ENCODE measurements at regions not wholly inside any gene's neighbourhood (a gene's known extent, or its start where the extent isn't known, plus 50 kb on each side); places are given as distances from the start of the nearest gene placed in this dataset.

GRCh38 chr13:26919311-26919710, 158.7 kb upstream of the GPR12 start:
- TF ChIP-seq PHF21A (IDR thresholded peaks at IDR 0.05; ENCODE audit: borderline replicate concordance, low read depth): no peak
- TF ChIP-seq, protein P1, sequence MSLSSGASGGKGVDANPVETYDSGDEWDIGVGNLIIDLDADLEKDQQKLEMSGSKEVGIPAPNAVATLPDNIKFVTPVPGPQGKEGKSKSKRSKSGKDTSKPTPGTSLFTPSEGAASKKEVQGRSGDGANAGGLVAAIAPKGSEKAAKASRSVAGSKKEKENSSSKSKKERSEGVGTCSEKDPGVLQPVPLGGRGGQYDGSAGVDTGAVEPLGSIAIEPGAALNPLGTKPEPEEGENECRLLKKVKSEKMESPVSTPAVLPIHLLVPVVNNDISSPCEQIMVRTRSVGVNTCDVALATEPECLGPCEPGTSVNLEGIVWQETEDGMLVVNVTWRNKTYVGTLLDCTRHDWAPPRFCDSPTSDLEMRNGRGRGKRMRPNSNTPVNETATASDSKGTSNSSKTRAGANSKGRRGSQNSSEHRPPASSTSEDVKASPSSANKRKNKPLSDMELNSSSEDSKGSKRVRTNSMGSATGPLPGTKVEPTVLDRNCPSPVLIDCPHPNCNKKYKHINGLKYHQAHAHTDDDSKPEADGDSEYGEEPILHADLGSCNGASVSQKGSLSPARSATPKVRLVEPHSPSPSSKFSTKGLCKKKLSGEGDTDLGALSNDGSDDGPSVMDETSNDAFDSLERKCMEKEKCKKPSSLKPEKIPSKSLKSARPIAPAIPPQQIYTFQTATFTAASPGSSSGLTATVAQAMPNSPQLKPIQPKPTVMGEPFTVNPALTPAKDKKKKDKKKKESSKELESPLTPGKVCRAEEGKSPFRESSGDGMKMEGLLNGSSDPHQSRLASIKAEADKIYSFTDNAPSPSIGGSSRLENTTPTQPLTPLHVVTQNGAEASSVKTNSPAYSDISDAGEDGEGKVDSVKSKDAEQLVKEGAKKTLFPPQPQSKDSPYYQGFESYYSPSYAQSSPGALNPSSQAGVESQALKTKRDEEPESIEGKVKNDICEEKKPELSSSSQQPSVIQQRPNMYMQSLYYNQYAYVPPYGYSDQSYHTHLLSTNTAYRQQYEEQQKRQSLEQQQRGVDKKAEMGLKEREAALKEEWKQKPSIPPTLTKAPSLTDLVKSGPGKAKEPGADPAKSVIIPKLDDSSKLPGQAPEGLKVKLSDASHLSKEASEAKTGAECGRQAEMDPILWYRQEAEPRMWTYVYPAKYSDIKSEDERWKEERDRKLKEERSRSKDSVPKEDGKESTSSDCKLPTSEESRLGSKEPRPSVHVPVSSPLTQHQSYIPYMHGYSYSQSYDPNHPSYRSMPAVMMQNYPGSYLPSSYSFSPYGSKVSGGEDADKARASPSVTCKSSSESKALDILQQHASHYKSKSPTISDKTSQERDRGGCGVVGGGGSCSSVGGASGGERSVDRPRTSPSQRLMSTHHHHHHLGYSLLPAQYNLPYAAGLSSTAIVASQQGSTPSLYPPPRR (CRISPR knock-in tag; IDR thresholded peaks at IDR 0.05; ENCODE audit: borderline replicate concordance): no peak
- TF ChIP-seq HSF4 (CRISPR knock-in tag; IDR thresholded peaks at IDR 0.05; ENCODE audit: borderline replicate concordance): no peak
- Histone ChIP-seq H3K4me1 (replicated peaks in 1 of 2; ENCODE audit: control insufficient read depth in 2 of 2, insufficient read depth in 2 of 2, low read length in 2 of 2) (no peaks in the 10 kb centered on the region), H3K4me3 (no peak overlapping the region), H3K27me3 (ENCODE audit: control insufficient read depth in 2 of 2, insufficient read depth in 2 of 2, low read length in 2 of 2) (peaks cover 6 to 42% of the 10 kb centered on the region in 2 experiments; a peak in 4 of 5 replicates), H3K4me2 (ENCODE audit: insufficient read depth, low read length) (no peak overlapping the region), H2AFZ (ENCODE audit: low read depth, low read length) (no peak overlapping the region), H3K9me3 (replicated peaks; ENCODE audit: control insufficient read depth, insufficient read depth, low read depth, low read length) (no peaks in the 10 kb centered on the region), H3K79me2 (ENCODE audit: control insufficient read depth, insufficient read depth, low read length) (no peaks in the 10 kb centered on the region), H4K20me1 (replicated peaks; ENCODE audit: control insufficient read depth, insufficient read depth, low read length) (no peaks in the 10 kb centered on the region; the same call in 1 of the 2 replicates), H3K9me1 (ENCODE audit: control insufficient read depth, insufficient read depth, low read length) (no peaks in the 10 kb centered on the region), H3K9ac (ENCODE audit: insufficient read depth in 1 of 2, low read depth in 2 of 2, low read length in 2 of 2) (no peak overlapping the region), H3K36me3 (ENCODE audit: control insufficient read depth, insufficient read depth, low read length) (no peaks in the 10 kb centered on the region), H3K27ac (ENCODE audit: extremely low read depth, low read depth, low read length) (no peak overlapping the region)
- intact Hi-C loops (cut with micrococcal nuclease) (no loop called here), in situ Hi-C loops (cut with MboI) (no loop called here)
- no peak for ATAC-seq
- BruUV-seq (replicated peaks): no TSS peak
- FAIRE-seq: no peak
- ChIA-PET CTCF (ENCODE audit: low intra/inter-chr PET ratio) (no interaction called here), POLR2A (no interaction called here)
- no peak for DNase-seq (ENCODE audit: extremely low read depth in 1 of 4, low spot score in 3 of 4)
- 2% methylated on average over 7 of the region's 7 CpGs for WGBS (ENCODE audit: insufficient coverage, low coverage, missing lambda C conversion rate)

Measured in K562 (cell line).